MM.1S (cell line): ENCODE measurements at regions not wholly inside any gene's neighbourhood (a gene's known extent, or its start where the extent isn't known, plus 50 kb on each side); places are given as distances from the start of the nearest gene placed in this dataset.

ENCODE experiments used
- DNase-seq: peaks from one replicate; pipeline ENCODE4 v3.0.0-alpha.2; 2015
- H2AFZ ChIP-seq: fragments of 300-600 bp; sonication (generic); 2 replicates; pipeline ENCODE4 v1.6.0; 2016; ENCODE audit warnings: antibody characterized with exemption, low read length
- H3F3A ChIP-seq: fragments of 300-600 bp; sonication (generic); 2 replicates; pipeline ENCODE4 v1.6.1; 2016; ENCODE audit warnings: mild to moderate bottlenecking, antibody characterized with exemption, low read length, moderate library complexity, mixed read lengths; ENCODE audit not compliant: insufficient read depth
- H3K27ac ChIP-seq: fragments of 300-600 bp; sonication (generic); 2 replicates; pipeline ENCODE4 v1.5.1; 2016; ENCODE audit warnings: mild to moderate bottlenecking, low read length
- H3K27me3 ChIP-seq: fragments of 300-600 bp; sonication (generic); replicated peaks from 2 replicates; pipeline ENCODE4 v1.6.0; 2016; ENCODE audit warnings: low read length; ENCODE audit not compliant: insufficient read depth
- H3K36me3 ChIP-seq: fragments of 300-600 bp; sonication (generic); replicated peaks from 2 replicates; pipeline ENCODE4 v1.6.1; 2016; ENCODE audit warnings: mild to moderate bottlenecking, low read length, mixed read lengths; ENCODE audit not compliant: insufficient read depth
- H3K4me1 ChIP-seq: fragments of 300-600 bp; sonication (generic); 2 replicates; pipeline ENCODE4 v1.6.1; 2016; ENCODE audit warnings: low read length, mixed read lengths
- H3K4me2 ChIP-seq: fragments of 300-600 bp; sonication (generic); 2 replicates; pipeline ENCODE4 v1.6.0; 2016; ENCODE audit warnings: low read depth, low read length
- H3K4me3 ChIP-seq: fragments of 300-600 bp; sonication (generic); 2 replicates; pipeline ENCODE4 v1.5.1; 2016; ENCODE audit warnings: low read length, mixed read lengths
- H3K79me2 ChIP-seq: fragments of 300-600 bp; sonication (generic); 2 replicates; pipeline ENCODE4 v1.6.1; 2016; ENCODE audit warnings: mixed run types, low read length, mixed read lengths
- H3K9ac ChIP-seq: fragments of 300-600 bp; sonication (generic); 2 replicates; pipeline ENCODE4 v1.6.1; 2016; ENCODE audit warnings: low read length, mixed read lengths
- H3K9me2 ChIP-seq: fragments of 300-600 bp; sonication (generic); replicated peaks from 2 replicates; pipeline ENCODE4 v1.6.1; 2016; ENCODE audit warnings: mild to moderate bottlenecking, low read length, mixed read lengths; ENCODE audit not compliant: insufficient read depth
- H3K9me3 ChIP-seq: fragments of 300-600 bp; sonication (generic); replicated peaks from 2 replicates; pipeline ENCODE4 v1.6.1; 2016; ENCODE audit warnings: mild to moderate bottlenecking, low read length, mixed read lengths; ENCODE audit not compliant: insufficient read depth
- H4K20me1 ChIP-seq: fragments of 300-600 bp; sonication (generic); 2 replicates; pipeline ENCODE4 v1.6.1; 2016; ENCODE audit warnings: mild to moderate bottlenecking, low read length, moderate library complexity, mixed read lengths; ENCODE audit not compliant: insufficient read depth
- EZH2 ChIP-seq: fragments of 300-600 bp; sonication (generic); optimal IDR thresholded peaks from 2 replicates; pipeline ENCODE3; 2017; ENCODE audit warnings: low read depth, mild to moderate bottlenecking, antibody characterized with exemption, low read length, mixed read lengths
- EZH2phosphoT487 ChIP-seq: fragments of 300-600 bp; sonication (generic); IDR thresholded peaks from 2 replicates; pipeline ENCODE4 v1.6.1; 2018; ENCODE audit warnings: antibody characterized with exemption, low read length
- TF ChIP-seq, protein P1 (sequence below): fragments of 300-600 bp; sonication (generic); IDR thresholded peaks from 2 replicates; pipeline ENCODE4 v1.5.1; 2016; ENCODE audit warnings: antibody characterized with exemption, low read length, mixed read lengths

- H3K36me3 ChIP-seq, result no peaks in the 10 kb centered on the region
- H2AFZ ChIP-seq, result no peak overlapping the region
- peaks cover 12% of the 10 kb centered on the region for H3F3A ChIP-seq
- H3K9me2 ChIP-seq, result no peaks in the 10 kb centered on the region
- H3K9me3 ChIP-seq, result no peaks in the 10 kb centered on the region
- no peak overlapping the region for H3K4me3 ChIP-seq
- TF ChIP-seq, protein P1, sequence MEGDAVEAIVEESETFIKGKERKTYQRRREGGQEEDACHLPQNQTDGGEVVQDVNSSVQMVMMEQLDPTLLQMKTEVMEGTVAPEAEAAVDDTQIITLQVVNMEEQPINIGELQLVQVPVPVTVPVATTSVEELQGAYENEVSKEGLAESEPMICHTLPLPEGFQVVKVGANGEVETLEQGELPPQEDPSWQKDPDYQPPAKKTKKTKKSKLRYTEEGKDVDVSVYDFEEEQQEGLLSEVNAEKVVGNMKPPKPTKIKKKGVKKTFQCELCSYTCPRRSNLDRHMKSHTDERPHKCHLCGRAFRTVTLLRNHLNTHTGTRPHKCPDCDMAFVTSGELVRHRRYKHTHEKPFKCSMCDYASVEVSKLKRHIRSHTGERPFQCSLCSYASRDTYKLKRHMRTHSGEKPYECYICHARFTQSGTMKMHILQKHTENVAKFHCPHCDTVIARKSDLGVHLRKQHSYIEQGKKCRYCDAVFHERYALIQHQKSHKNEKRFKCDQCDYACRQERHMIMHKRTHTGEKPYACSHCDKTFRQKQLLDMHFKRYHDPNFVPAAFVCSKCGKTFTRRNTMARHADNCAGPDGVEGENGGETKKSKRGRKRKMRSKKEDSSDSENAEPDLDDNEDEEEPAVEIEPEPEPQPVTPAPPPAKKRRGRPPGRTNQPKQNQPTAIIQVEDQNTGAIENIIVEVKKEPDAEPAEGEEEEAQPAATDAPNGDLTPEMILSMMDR, result no peak
- TF ChIP-seq EZH2phosphoT487, result no peak
- no peak for TF ChIP-seq EZH2
- DNase-seq, result no peak
- peaks cover 36% of the 10 kb centered on the region for H3K27me3 ChIP-seq
- no peak overlapping the region for H3K4me2 ChIP-seq
- H4K20me1 ChIP-seq, result no peaks in the 10 kb centered on the region
- H3K9ac ChIP-seq, result no peak overlapping the region
- peaks cover 9% of the 10 kb centered on the region for H3K4me1 ChIP-seq
- no peaks in the 10 kb centered on the region for H3K79me2 ChIP-seq
- no peak overlapping the region for H3K27ac ChIP-seq
These were observed 90.3 kb upstream of the NR5A2 start for GRCh38 chr1:199937161-199937560.

DNA sequence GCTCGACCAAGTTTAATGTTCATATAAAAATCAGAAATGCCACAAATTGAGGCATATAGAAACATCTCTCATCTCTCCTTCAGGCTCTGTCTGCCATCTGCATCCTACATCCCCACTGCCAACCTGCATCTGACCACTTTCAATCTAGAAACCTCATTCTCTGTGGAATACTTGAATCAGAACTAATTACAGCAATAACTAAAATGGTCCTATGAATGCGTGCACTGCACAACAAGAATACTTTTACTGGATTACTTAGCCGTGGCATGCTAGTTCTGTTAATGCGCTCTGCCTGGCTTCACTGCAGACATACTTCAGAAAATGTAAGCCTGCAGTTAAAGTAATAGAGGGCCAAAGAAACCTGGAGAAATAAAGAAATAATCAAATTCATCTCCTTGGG, 89.8 kb upstream of the NR5A2 start:
- H3K27me3 ChIP-seq, result peaks cover 38% of the 10 kb centered on the region
- H3K79me2 ChIP-seq, result no peaks in the 10 kb centered on the region
- no peaks in the 10 kb centered on the region for H3K36me3 ChIP-seq
- no peaks in the 10 kb centered on the region for H3K9me3 ChIP-seq
- no peaks in the 10 kb centered on the region for H3K9me2 ChIP-seq
- no peak overlapping the region for H3K27ac ChIP-seq
- no peak overlapping the region for H3K4me3 ChIP-seq
- DNase-seq, result no peak
- H3K4me1 ChIP-seq, result peaks cover 12% of the 10 kb centered on the region
- peaks cover 17% of the 10 kb centered on the region for H3F3A ChIP-seq
- no peak overlapping the region for H2AFZ ChIP-seq
- no peak overlapping the region for H3K9ac ChIP-seq
- TF ChIP-seq EZH2phosphoT487 (no peak), EZH2 (no peak)
- TF ChIP-seq, protein P1, result no peak
- no peak overlapping the region for H3K4me2 ChIP-seq
- no peaks in the 10 kb centered on the region for H4K20me1 ChIP-seq

GRCh38 chr1:199944986-199945385, 82.5 kb upstream of the NR5A2 start:
- DNase-seq, result no peak
- no peaks in the 10 kb centered on the region for H4K20me1 ChIP-seq
- H3K9me3 ChIP-seq, result no peaks in the 10 kb centered on the region
- H3K27me3 ChIP-seq, result peaks cover 55% of the 10 kb centered on the region
- H3K27ac ChIP-seq, result no peak overlapping the region
- peaks cover 16% of the 10 kb centered on the region for H3K4me1 ChIP-seq
- no peak overlapping the region for H3K4me2 ChIP-seq
- H2AFZ ChIP-seq, result no peak overlapping the region
- no peaks in the 10 kb centered on the region for H3K36me3 ChIP-seq
- no peaks in the 10 kb centered on the region for H3K79me2 ChIP-seq
- H3K9me2 ChIP-seq, result no peaks in the 10 kb centered on the region
- no peak overlapping the region for H3K4me3 ChIP-seq
- H3F3A ChIP-seq, result peaks cover 21% of the 10 kb centered on the region
- TF ChIP-seq EZH2phosphoT487, result no peak
- TF ChIP-seq, protein P1, result no peak
- no peak for TF ChIP-seq EZH2
- H3K9ac ChIP-seq, result no peak overlapping the region
